Nephron progenitor cell (in vitro differentiated cells): ENCODE measurements at regions not wholly inside any gene's neighbourhood (a gene's known extent, or its start where the extent isn't known, plus 50 kb on each side); places are given as distances from the start of the nearest gene placed in this dataset.

Experiments used
- DNase-seq: peaks from one replicate; pipeline ENCODE4 v3.0.0; 2021
- H3K27ac Mint-ChIP-seq: 2 replicates; pipeline ENCODE4 v1.8.0; 2021; ENCODE audit warnings: mild to moderate bottlenecking, moderate library complexity, mixed read lengths
- H3K27me3 Mint-ChIP-seq: 2 replicates; pipeline ENCODE4 v1.8.0; 2021; ENCODE audit warnings: mild to moderate bottlenecking, low read depth, mixed read lengths; ENCODE audit not compliant: poor library complexity
- H3K36me3 Mint-ChIP-seq: 2 replicates; pipeline ENCODE4 v1.8.0; 2021; ENCODE audit warnings: low read depth, mixed read lengths
- H3K4me1 Mint-ChIP-seq: 2 replicates; pipeline ENCODE4 v1.8.0; 2021; ENCODE audit warnings: mixed read lengths
- H3K4me3 Mint-ChIP-seq: 2 replicates; pipeline ENCODE4 v1.8.0; 2021; ENCODE audit warnings: mild to moderate bottlenecking, moderate library complexity, mixed read lengths
- H3K9me3 Mint-ChIP-seq: 2 replicates; pipeline ENCODE4 v1.8.0; 2021; ENCODE audit warnings: mild to moderate bottlenecking, moderate library complexity, mixed read lengths
- CTCF ChIP-seq: fragments of 200-600 bp; sonication (generic); IDR thresholded peaks from 2 replicates; pipeline ENCODE4 v1.5.0; 2021; ENCODE audit warnings: antibody characterized with exemption

- H3K9me3 Mint-ChIP-seq, result no peaks in the 10 kb centered on the region
- H3K27me3 Mint-ChIP-seq, result no peaks in the 10 kb centered on the region
- H3K4me1 Mint-ChIP-seq, result no peaks in the 10 kb centered on the region
- no peak for TF ChIP-seq CTCF
- no peaks in the 10 kb centered on the region for H3K36me3 Mint-ChIP-seq
- DNase-seq, result no peak
- H3K27ac Mint-ChIP-seq, result no peak overlapping the region
- no peak overlapping the region for H3K4me3 Mint-ChIP-seq
These were observed 180.9 kb downstream of the RPS29 start for GRCh38 chr14:49405291-49405690.

DNA sequence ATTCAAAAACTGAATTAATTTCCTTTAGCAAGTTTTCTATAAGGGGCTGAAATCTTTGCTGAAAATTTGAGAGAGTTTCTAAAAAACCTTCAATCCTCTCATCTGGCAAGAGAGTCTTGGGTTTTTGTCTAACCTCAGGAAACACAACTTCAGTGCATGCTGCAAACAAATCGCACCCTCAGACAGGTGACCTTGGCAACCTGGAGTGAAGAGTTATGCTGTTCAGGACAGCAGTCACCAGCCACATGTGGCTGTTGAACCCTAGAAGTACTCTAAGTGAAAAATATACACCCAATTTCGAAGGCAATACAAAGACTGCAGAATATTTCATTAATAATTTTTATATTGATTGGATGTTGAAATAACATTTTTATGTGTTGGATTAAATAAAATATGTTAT lies 184.8 kb downstream of the RPS29 start:
- Mint-ChIP-seq H3K4me3 (no peak overlapping the region), H3K9me3 (no peaks in the 10 kb centered on the region)
- TF ChIP-seq CTCF, result no peak

GRCh38 chr14:49396801-49397200 lies 189.4 kb downstream of the RPS29 start:
- Mint-ChIP-seq H3K27me3 (peaks cover 3% of the 10 kb centered on the region), H3K27ac (no peak overlapping the region), H3K36me3 (no peaks in the 10 kb centered on the region), H3K9me3 (peaks cover 11% of the 10 kb centered on the region), H3K4me3 (no peak overlapping the region), H3K4me1 (no peaks in the 10 kb centered on the region)
- TF ChIP-seq CTCF, result no peak
- DNase-seq, result no peak

More for the DNA sequence above, 184.8 kb downstream of the RPS29 start:
- Mint-ChIP-seq H3K4me1 (no peaks in the 10 kb centered on the region), H3K36me3 (no peaks in the 10 kb centered on the region), H3K27ac (no peak overlapping the region), H3K27me3 (no peaks in the 10 kb centered on the region)
- no peak for DNase-seq

DNA sequence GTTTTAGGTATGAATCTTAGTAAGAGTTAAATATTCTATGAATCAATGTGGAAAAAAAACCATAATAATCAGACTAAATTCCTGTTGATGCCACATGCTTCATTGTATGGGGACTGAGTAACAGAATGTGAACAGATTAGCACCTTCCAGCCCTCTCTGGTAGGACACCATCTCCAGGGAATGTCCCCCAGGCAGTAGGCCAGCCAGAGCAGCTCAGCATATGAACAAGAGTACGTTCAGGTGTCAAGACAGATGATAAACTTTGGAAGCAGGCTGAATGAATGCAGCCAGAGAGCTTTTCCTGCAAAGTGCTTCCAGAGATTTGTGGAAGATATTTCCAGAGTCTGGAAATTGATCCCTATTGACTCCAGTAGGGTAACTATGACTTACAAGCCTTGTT lies 204.4 kb downstream of the RPS29 start:
- DNase-seq, result no peak
- Mint-ChIP-seq H3K27ac (no peak overlapping the region), H3K4me3 (no peak overlapping the region), H3K9me3 (peaks cover 14% of the 10 kb centered on the region), H3K36me3 (no peaks in the 10 kb centered on the region), H3K27me3 (peaks cover 3% of the 10 kb centered on the region), H3K4me1 (no peaks in the 10 kb centered on the region)
- no peak for TF ChIP-seq CTCF

- TF ChIP-seq CTCF, result no peak
- H3K9me3 Mint-ChIP-seq, result no peaks in the 10 kb centered on the region
- no peaks in the 10 kb centered on the region for H3K27me3 Mint-ChIP-seq
- H3K27ac Mint-ChIP-seq, result no peak overlapping the region
- no peaks in the 10 kb centered on the region for H3K36me3 Mint-ChIP-seq
- no peak overlapping the region for H3K4me3 Mint-ChIP-seq
- peaks cover 8% of the 10 kb centered on the region for H3K4me1 Mint-ChIP-seq
- DNase-seq, result no peak
These were observed 218.5 kb downstream of the RPS29 start for GRCh38 chr14:49367696-49368095.

GRCh38 chr14:49366416-49366815 lies 219.8 kb downstream of the RPS29 start:
- no peaks in the 10 kb centered on the region for H3K27me3 Mint-ChIP-seq
- no peak for DNase-seq
- H3K36me3 Mint-ChIP-seq, result no peaks in the 10 kb centered on the region

More at GRCh38 chr14:49366416-49366815, 219.8 kb downstream of the RPS29 start:
- H3K4me1 Mint-ChIP-seq, result peaks cover 8% of the 10 kb centered on the region
- H3K4me3 Mint-ChIP-seq, result no peak overlapping the region
- H3K9me3 Mint-ChIP-seq, result peaks cover 4% of the 10 kb centered on the region
- TF ChIP-seq CTCF, result no peak
- no peak overlapping the region for H3K27ac Mint-ChIP-seq
